GM19099 (cell line): ENCODE measurements at regions not wholly inside any gene's neighbourhood (a gene's known extent, or its start where the extent isn't known, plus 50 kb on each side); places are given as distances from the start of the nearest gene placed in this dataset.

ENCODE experiments used
- POLR2A ChIP-seq: IDR thresholded peaks from 3 replicates; pipeline ENCODE4 v1.6.1; 2011; ENCODE audit warnings: low read depth; ENCODE audit not compliant: insufficient read length; ENCODE audit errors: extremely low read depth

GRCh38 chr12:128168273-128168672, 98.7 kb upstream of the TMEM132C start:
- no peak for TF ChIP-seq POLR2A

DNA sequence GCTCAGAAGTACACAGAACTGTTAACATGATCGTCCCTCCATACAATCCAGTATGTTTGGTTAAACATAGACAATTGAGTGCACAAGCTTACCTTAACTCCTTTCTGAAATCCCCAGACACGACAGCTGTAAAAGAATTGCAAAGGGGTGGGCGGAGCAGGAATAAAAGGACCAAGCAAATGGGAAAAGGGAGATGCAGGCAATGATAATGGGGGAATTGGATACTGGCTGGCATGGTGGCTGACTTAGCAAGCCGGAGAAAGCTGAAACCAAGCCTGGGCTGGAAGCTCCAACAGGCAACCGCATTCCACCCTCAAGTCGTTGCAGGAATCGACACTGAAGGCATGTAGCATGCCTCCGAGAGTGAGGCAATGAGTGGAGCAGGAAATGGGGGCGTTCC, 96.8 kb upstream of the TMEM132C start:
- no peak for TF ChIP-seq POLR2A

DNA sequence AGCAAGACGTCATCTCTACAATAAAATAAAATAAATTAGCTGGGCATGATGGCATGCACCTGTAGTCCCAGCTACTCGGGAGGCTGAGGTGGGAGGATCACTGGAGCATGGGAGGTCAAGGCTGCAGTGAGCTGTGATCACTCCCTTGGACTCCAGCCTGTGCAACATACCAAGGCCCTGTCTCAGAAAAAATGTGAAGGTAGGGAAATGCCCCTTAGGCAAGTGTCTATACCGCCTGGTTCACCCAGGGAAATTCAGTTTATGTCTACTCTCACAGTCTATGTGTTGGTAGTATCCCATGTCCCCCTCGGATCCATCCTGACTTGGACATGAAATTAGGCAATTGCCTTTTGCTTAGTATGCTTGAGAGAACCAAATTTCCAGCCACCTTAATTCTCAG, 88.4 kb upstream of the TMEM132C start:
- TF ChIP-seq POLR2A = no peak

DNA sequence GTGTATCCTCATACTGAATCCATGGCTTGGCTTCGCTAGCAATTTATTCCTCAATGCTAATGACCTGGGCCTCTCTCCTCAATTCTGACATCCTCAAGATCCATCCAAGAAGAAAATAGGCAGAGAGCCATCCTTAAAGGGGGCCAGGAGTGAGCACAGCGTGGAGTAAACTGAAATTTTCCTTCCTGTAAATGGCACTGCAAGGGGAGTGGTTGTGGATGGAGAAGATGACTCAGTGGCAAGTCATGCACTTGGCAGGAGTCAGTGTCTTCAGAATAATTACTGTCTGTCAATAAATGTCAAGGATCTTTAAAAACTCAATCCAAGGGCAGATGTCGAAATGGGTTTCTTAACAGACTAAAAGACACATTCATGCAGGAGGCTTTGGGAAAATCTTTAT, 88.0 kb upstream of the TMEM132C start:
- TF ChIP-seq POLR2A = no peak

- no peak for TF ChIP-seq POLR2A
Observed at GRCh38 chr12:128180166-128180565, 86.8 kb upstream of the TMEM132C start.

DNA sequence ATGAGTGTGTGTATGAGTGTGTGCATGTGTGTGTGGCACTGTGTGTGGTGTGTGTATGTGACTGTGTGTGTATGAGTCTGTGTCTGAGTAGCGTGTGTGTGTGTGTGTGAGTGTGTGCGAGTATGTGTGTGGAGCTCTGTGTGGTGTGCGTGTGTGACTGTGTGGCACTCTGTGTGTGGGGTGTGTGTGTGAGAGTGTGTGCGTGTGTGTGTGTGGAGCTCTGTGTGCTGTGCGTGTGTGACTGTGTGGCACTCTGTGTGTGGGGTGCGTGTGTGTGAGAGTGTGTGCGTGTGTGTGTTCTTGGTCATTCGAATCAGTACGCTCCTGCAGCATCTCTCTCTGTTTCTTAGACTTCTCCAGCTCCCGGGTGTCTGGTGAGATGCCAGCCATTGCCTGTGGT, 76.9 kb upstream of the TMEM132C start:
- no peak for TF ChIP-seq POLR2A

DNA sequence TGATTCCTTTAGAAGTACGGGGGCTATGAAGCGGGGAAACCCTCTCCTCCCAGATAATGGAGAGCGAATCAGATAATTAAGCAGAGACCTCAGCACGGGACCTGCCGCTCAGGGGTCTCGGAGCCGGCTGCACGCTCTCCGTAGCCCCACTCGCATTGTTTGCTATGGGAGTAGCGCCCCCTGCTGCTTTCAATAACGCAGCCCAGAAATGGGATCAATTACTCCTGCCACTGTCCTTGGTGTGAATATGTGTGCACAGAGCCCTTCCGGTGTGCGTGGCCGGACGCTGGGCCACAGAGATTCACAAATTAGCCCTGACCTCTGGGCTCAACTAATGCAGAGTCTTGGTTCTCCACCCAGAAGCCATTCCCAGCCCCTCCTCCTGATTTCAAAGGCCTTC, 76.4 kb upstream of the TMEM132C start:
- TF ChIP-seq POLR2A = no peak

DNA sequence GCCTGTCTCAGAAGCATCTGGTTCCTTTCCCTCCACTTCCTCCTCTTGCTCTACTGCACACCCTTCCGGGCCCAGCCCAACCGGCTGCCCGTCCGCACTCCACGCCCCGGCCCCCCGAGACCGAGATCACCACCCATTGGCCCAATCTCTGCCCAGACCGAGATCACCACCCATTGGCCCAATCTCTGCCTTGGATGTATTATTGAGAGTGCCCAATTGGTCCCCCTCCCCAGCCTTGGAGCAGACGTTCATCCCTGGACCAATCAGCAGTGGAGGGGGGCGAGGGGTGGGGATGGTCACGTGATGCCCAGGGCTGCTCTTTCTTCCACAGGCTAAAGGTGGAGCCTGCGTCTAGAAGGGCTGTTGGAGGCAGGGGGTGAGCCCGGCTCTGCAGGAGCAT, 75.6 kb upstream of the TMEM132C start:
- no peak for TF ChIP-seq POLR2A

DNA sequence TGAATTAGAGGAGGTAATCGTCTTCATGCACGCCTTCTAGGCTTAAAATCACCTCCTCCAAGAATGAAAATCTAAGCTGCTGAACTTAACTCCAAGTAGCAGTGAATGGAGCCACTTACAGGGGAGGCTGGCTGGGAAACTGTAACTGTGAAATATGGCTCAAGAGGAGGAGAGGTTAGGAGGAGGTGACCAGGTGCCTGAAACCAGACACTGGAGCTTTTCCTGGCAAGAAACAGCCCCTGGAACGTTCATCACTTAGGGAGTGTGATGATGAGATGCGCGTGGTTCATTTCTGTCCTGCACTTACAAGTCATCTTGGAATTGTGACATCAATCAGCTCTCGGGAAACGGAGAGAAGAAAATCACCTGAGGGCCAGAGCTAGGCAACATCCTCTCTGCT, 62.3 kb upstream of the TMEM132C start:
- no peak for TF ChIP-seq POLR2A

DNA sequence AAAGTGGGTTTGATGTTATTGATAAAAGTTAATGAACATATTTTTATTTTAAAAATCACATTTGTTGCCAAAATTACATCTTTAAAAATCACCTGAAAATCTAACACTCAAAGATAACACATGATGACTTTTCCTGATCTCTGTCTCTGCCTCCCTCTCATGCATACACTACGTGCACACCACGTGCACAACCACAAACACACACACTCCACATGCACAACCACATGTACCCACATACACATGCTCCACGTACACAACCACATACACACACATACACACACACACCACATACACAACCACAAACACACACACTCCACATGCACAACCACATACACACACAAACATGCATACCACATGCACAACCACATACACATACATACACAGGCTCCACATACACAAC, 61.8 kb upstream of the TMEM132C start:
- TF ChIP-seq POLR2A = no peak

DNA sequence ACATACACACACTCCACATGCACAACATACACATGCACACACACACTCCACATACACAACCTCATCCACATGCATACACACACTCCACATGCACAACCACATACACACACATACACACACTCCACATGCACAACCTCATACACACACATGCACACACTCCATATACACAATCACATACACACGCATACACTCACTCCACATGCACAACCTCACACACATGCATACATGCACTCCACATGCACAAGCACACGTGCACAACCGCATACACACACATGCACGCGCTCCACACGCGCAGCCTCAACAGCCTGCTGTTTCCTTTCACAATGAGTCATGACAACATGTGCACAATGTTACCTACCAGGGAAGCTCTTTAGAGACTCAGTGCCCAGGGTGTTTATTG, 61.2 kb upstream of the TMEM132C start:
- no peak for TF ChIP-seq POLR2A
